ENCODE measurements at regions not wholly inside any gene's neighbourhood (a gene's known extent, or its start where the extent isn't known, plus 50 kb on each side); places are given as distances from the start of the nearest gene placed in this dataset.

DNA sequence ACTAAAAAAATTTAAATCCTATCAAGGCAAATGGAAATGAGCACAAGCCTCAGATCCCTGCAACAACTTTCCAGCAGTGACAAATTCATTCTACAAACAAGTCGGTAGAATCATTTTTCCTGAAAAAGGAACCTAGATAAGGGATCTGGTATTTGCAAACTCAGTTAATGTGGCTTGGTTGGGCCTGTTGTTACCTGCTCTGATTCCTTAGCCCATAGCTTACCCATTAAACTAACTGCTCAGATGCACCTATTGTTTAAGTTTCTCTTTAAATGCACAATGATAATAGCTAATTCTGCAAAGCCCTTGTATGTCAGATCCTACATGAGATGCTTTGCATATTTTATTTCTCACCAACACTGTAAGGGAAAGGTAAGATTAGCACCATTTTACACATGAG lies 377.4 kb upstream of the RGMA start:
- TF ChIP-seq, protein P1, sequence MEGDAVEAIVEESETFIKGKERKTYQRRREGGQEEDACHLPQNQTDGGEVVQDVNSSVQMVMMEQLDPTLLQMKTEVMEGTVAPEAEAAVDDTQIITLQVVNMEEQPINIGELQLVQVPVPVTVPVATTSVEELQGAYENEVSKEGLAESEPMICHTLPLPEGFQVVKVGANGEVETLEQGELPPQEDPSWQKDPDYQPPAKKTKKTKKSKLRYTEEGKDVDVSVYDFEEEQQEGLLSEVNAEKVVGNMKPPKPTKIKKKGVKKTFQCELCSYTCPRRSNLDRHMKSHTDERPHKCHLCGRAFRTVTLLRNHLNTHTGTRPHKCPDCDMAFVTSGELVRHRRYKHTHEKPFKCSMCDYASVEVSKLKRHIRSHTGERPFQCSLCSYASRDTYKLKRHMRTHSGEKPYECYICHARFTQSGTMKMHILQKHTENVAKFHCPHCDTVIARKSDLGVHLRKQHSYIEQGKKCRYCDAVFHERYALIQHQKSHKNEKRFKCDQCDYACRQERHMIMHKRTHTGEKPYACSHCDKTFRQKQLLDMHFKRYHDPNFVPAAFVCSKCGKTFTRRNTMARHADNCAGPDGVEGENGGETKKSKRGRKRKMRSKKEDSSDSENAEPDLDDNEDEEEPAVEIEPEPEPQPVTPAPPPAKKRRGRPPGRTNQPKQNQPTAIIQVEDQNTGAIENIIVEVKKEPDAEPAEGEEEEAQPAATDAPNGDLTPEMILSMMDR (IDR thresholded peaks at IDR 0.05 in 2 of 3, conservative IDR thresholded peaks at IDR 0.05 in 1 of 3; ENCODE audit: borderline replicate concordance in 1 of 3, insufficient read depth in 1 of 3, low read depth in 2 of 3, low read length in 2 of 3), result no peak
- no peak for TF ChIP-seq POLR2A (IDR thresholded peaks at IDR 0.05; ENCODE audit: borderline replicate concordance, extremely low read depth, insufficient read depth, insufficient read length)
